ENCODE measurements at regions not wholly inside any gene's neighbourhood (a gene's known extent, or its start where the extent isn't known, plus 50 kb on each side); places are given as distances from the start of the nearest gene placed in this dataset.

DNA sequence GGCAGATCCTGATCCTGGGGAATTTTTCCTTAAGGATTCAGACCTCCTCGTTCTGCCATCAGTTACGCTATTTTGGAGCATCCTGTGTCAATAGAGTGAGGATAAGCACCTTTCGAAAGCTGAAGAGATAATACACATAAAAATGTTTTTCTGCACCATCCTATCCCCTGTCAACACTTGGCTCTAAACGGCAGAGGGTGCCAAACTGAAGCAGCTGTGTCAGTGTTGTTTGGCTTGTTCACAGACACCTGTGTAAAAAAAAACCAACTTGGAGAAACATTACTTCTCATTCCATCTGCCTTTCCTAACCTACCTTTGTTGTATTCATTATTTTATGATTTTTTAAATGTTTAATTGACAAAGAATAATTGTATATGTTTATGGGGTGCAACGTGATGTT is 417.0 kb upstream of the DDI1 start:
- TF ChIP-seq POLR2A (IDR thresholded peaks at IDR 0.05; ENCODE audit: low read length) = no peak
- no peak for TF ChIP-seq GATA1 (IDR thresholded peaks at IDR 0.05; ENCODE audit: low read depth, low read length)
